Liver (tissue), 8 donors: ENCODE measurements at regions not wholly inside any gene's neighbourhood (a gene's known extent, or its start where the extent isn't known, plus 50 kb on each side); places are given as distances from the start of the nearest gene placed in this dataset.

ENCODE experiments used
- DNase-seq: peaks from one replicate; pipeline ENCODE4 v3.0.0-alpha.2; 2017; ENCODE audit warnings: low spot score
- H3K27ac ChIP-seq, 2 donors: one replicate each; pipeline ENCODE4 v1.7.0; 2013; ENCODE audit warnings: inconsistent platforms in 2 of 2, low read length in 2 of 2, control low read depth in 1 of 2, low read depth in 1 of 2, mild to moderate bottlenecking in 1 of 2
- H3K27me3 ChIP-seq, 4 donors: one replicate each; pipeline versions ENCODE4 v1.6.1 to v1.7.0; 2013; ENCODE audit warnings: low read length in 3 of 4, inconsistent platforms in 1 of 4, mild to moderate bottlenecking in 1 of 4, moderate library complexity in 1 of 4; ENCODE audit not compliant: control insufficient read depth in 4 of 4, insufficient read depth in 4 of 4
- H3K36me3 ChIP-seq, 4 donors: one replicate each; pipeline versions ENCODE4 v1.6.1 to v1.7.0; 2013; ENCODE audit warnings: low read length in 3 of 4, mild to moderate bottlenecking in 3 of 4, low read depth in 1 of 4, moderate library complexity in 1 of 4; ENCODE audit not compliant: control insufficient read depth in 4 of 4, insufficient read depth in 3 of 4
- H3K4me1 ChIP-seq, 4 donors: one replicate each; pipeline versions ENCODE4 v1.6.1 to v1.7.0; 2013; ENCODE audit warnings: low read length in 3 of 4, mild to moderate bottlenecking in 3 of 4, moderate library complexity in 1 of 4; ENCODE audit not compliant: control insufficient read depth in 4 of 4, insufficient read depth in 4 of 4
- H3K4me3 ChIP-seq, 3 donors: one replicate each; pipeline versions ENCODE4 v1.6.1 to v1.7.0; 2013; ENCODE audit warnings: low read length in 3 of 3, control low read depth in 1 of 3, low read depth in 1 of 3, mild to moderate bottlenecking in 1 of 3
- H3K9ac ChIP-seq, 2 donors: one replicate each; pipeline ENCODE4 v1.7.0; 2013; ENCODE audit warnings: low read length in 2 of 2, mild to moderate bottlenecking in 2 of 2, moderate library complexity in 2 of 2, control low read depth in 1 of 2, low read depth in 1 of 2
- H3K9me3 ChIP-seq, 4 donors: one replicate each; pipeline versions ENCODE4 v1.6.1 to v1.7.0; 2013; ENCODE audit warnings: low read length in 3 of 4; ENCODE audit not compliant: control insufficient read depth in 4 of 4
- EGR1 ChIP-seq, 2 donors: IDR thresholded peaks; 2 replicates each; pipeline ENCODE4 v1.6.1; 2016 to 2018; ENCODE audit warnings: antibody characterized with exemption in 2 of 2, low read depth in 2 of 2
- FOXA1 ChIP-seq: IDR thresholded peaks from 2 replicates; pipeline ENCODE4 v1.6.1; 2016; ENCODE audit warnings: antibody characterized with exemption
- FOXA2 ChIP-seq: IDR thresholded peaks from 2 replicates; pipeline ENCODE4 v1.6.1; 2016; ENCODE audit warnings: antibody characterized with exemption
- GABPA ChIP-seq, 2 donors: IDR thresholded peaks in 1 of 2; conservative IDR thresholded peaks in 1 of 2; 2 replicates each; pipeline ENCODE4 v1.6.1; 2016; ENCODE audit warnings: antibody characterized with exemption in 2 of 2, mild to moderate bottlenecking in 1 of 2, moderate library complexity in 1 of 2
- HNF4A ChIP-seq, 2 donors: conservative IDR thresholded peaks; 2 replicates each; pipeline ENCODE4 v1.6.1; 2016; ENCODE audit warnings: antibody characterized with exemption in 2 of 2, mild to moderate bottlenecking in 2 of 2
- HNF4G ChIP-seq: IDR thresholded peaks from 2 replicates; pipeline ENCODE4 v1.6.1; 2016; ENCODE audit warnings: antibody characterized with exemption
- JUND ChIP-seq, 2 donors: IDR thresholded peaks; 2 replicates each; pipeline ENCODE4 v1.6.1; 2016; ENCODE audit warnings: antibody characterized with exemption in 2 of 2
- NR2F2 ChIP-seq: IDR thresholded peaks from 2 replicates; pipeline ENCODE4 v1.6.1; 2016; ENCODE audit warnings: antibody characterized with exemption
- RAD21 ChIP-seq, 2 donors: IDR thresholded peaks; 2 replicates each; pipeline ENCODE4 v1.6.1; 2016; ENCODE audit warnings: antibody characterized with exemption in 2 of 2, mild to moderate bottlenecking in 2 of 2
- RXRA ChIP-seq, 2 donors: IDR thresholded peaks; 2 replicates each; pipeline ENCODE4 v1.6.1; 2017 to 2018; ENCODE audit warnings: antibody characterized with exemption in 2 of 2, mild to moderate bottlenecking in 1 of 2
- SP1 ChIP-seq: IDR thresholded peaks from 2 replicates; pipeline ENCODE4 v1.6.1; 2018; ENCODE audit warnings: antibody characterized with exemption, mild to moderate bottlenecking
- TAF1 ChIP-seq: conservative IDR thresholded peaks from 2 replicates; pipeline ENCODE4 v1.6.1; 2016; ENCODE audit warnings: antibody characterized with exemption, mild to moderate bottlenecking
- YY1 ChIP-seq: IDR thresholded peaks from 2 replicates; pipeline ENCODE4 v1.6.1; 2016; ENCODE audit warnings: antibody characterized with exemption, mild to moderate bottlenecking
- WGBS: extraction: QIAGEN DNeasy Blood & Tissue Kit; methylation state at CpG from one replicate; pipeline ENCODE4 v1.1.7; 2013; 5-methylcytosine and 5-hydroxymethylcytosine counted together
- TF ChIP-seq, protein P1 (sequence below): IDR thresholded peaks from 2 replicates; pipeline ENCODE4 v1.6.1; 2016; ENCODE audit warnings: antibody characterized with exemption
- TF ChIP-seq, protein P2 (sequence below): IDR thresholded peaks from 2 replicates; pipeline ENCODE4 v1.6.1; 2016; ENCODE audit warnings: antibody characterized with exemption
- TF ChIP-seq, protein P3 (sequence below): fragments of 150-350 bp; IDR thresholded peaks from 2 replicates; pipeline ENCODE4 v1.5.1; 2017; ENCODE audit warnings: improper control_type of control experiment, low read depth, low read length; ENCODE audit not compliant: missing input control
- TF ChIP-seq, protein P4 (sequence below): IDR thresholded peaks from 2 replicates; pipeline ENCODE4 v1.6.1; 2016; ENCODE audit warnings: antibody characterized with exemption, mild to moderate bottlenecking
- TF ChIP-seq, protein P5 (sequence below): IDR thresholded peaks from 2 replicates; pipeline ENCODE4 v1.6.1; 2016; ENCODE audit warnings: antibody characterized with exemption
- donor health status: healthy.
- donor health status: healthy.
- donor health status: healthy.
- donor health status: healthy.
- donor health status: healthy.

DNA sequence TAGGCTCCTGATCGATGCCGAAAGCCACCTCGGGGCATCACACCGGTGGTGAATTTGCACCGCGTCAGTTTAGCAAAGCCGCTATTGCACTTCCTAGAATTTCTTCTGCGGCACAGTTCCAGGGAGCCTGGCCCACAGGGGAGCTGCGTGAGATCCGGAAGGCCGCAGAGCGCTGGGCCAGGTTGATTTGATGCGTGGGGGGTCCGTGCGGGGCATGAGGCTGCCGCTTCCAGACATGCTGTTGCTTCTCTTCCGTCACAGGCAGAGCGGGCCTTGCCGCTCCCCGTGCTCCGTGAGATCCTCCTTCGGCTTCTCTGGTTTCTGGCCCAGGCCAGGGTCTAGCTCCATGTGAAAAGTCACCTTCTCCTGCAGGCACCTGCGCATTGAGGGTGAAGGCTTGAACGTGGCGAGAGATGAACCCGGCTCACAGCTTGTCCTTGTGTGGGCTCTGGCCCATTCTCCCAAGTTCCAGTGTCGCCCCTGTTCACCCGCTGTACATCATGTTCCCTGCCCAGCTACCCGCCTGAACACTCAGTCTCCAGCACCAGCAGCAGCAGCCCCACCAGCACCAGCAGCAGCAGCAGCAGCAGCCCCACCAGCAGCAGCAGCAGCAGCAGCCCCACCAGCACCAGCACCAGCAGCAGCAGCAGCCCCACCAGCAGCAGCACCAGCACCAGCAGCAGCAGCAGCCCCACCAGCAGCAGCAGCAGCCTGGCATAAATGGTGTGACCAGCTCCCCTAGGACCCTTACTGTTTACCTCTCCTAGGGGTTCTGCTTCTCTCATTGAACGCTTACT, 131.2 kb downstream of the TRIML1 start:
- H3K4me3 ChIP-seq, result no peak overlapping the region
- no peaks in the 10 kb centered on the region for H3K4me1 ChIP-seq
- no peaks in the 10 kb centered on the region for H3K36me3 ChIP-seq
- no peak overlapping the region for H3K27ac ChIP-seq
- no peaks in the 10 kb centered on the region for H3K27me3 ChIP-seq
- 92% methylated on average over 30 of the region's 30 CpGs for WGBS
- no peaks in the 10 kb centered on the region for H3K9me3 ChIP-seq
- TF ChIP-seq FOXA1, result no peak
- no peak for TF ChIP-seq HNF4A (conservative IDR thresholded peaks at IDR 0.05)
- TF ChIP-seq GABPA (IDR thresholded peaks at IDR 0.05 in 1 of 2, conservative IDR thresholded peaks at IDR 0.05 in 1 of 2), result no peak
- TF ChIP-seq, protein P1, sequence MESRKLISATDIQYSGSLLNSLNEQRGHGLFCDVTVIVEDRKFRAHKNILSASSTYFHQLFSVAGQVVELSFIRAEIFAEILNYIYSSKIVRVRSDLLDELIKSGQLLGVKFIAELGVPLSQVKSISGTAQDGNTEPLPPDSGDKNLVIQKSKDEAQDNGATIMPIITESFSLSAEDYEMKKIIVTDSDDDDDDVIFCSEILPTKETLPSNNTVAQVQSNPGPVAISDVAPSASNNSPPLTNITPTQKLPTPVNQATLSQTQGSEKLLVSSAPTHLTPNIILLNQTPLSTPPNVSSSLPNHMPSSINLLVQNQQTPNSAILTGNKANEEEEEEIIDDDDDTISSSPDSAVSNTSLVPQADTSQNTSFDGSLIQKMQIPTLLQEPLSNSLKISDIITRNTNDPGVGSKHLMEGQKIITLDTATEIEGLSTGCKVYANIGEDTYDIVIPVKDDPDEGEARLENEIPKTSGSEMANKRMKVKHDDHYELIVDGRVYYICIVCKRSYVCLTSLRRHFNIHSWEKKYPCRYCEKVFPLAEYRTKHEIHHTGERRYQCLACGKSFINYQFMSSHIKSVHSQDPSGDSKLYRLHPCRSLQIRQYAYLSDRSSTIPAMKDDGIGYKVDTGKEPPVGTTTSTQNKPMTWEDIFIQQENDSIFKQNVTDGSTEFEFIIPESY, result no peak
- TF ChIP-seq EGR1 (IDR thresholded peaks at IDR 0.05; ENCODE audit: low read depth in 2 of 2), result no peak
- TF ChIP-seq, protein P2, sequence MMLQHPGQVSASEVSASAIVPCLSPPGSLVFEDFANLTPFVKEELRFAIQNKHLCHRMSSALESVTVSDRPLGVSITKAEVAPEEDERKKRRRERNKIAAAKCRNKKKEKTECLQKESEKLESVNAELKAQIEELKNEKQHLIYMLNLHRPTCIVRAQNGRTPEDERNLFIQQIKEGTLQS, result no peak
- no peak for TF ChIP-seq YY1
- TF ChIP-seq RXRA (IDR thresholded peaks at IDR 0.05), result no peak
- TF ChIP-seq, protein P3, sequence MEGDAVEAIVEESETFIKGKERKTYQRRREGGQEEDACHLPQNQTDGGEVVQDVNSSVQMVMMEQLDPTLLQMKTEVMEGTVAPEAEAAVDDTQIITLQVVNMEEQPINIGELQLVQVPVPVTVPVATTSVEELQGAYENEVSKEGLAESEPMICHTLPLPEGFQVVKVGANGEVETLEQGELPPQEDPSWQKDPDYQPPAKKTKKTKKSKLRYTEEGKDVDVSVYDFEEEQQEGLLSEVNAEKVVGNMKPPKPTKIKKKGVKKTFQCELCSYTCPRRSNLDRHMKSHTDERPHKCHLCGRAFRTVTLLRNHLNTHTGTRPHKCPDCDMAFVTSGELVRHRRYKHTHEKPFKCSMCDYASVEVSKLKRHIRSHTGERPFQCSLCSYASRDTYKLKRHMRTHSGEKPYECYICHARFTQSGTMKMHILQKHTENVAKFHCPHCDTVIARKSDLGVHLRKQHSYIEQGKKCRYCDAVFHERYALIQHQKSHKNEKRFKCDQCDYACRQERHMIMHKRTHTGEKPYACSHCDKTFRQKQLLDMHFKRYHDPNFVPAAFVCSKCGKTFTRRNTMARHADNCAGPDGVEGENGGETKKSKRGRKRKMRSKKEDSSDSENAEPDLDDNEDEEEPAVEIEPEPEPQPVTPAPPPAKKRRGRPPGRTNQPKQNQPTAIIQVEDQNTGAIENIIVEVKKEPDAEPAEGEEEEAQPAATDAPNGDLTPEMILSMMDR, result no peak
- TF ChIP-seq TAF1, result no peak
- no peak for TF ChIP-seq HNF4G
- TF ChIP-seq, protein P4, sequence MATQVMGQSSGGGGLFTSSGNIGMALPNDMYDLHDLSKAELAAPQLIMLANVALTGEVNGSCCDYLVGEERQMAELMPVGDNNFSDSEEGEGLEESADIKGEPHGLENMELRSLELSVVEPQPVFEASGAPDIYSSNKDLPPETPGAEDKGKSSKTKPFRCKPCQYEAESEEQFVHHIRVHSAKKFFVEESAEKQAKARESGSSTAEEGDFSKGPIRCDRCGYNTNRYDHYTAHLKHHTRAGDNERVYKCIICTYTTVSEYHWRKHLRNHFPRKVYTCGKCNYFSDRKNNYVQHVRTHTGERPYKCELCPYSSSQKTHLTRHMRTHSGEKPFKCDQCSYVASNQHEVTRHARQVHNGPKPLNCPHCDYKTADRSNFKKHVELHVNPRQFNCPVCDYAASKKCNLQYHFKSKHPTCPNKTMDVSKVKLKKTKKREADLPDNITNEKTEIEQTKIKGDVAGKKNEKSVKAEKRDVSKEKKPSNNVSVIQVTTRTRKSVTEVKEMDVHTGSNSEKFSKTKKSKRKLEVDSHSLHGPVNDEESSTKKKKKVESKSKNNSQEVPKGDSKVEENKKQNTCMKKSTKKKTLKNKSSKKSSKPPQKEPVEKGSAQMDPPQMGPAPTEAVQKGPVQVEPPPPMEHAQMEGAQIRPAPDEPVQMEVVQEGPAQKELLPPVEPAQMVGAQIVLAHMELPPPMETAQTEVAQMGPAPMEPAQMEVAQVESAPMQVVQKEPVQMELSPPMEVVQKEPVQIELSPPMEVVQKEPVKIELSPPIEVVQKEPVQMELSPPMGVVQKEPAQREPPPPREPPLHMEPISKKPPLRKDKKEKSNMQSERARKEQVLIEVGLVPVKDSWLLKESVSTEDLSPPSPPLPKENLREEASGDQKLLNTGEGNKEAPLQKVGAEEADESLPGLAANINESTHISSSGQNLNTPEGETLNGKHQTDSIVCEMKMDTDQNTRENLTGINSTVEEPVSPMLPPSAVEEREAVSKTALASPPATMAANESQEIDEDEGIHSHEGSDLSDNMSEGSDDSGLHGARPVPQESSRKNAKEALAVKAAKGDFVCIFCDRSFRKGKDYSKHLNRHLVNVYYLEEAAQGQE, result no peak
- TF ChIP-seq SP1, result no peak
- no peak for TF ChIP-seq NR2F2
- TF ChIP-seq, protein P5, sequence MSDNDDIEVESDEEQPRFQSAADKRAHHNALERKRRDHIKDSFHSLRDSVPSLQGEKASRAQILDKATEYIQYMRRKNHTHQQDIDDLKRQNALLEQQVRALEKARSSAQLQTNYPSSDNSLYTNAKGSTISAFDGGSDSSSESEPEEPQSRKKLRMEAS, result no peak
- no peak for TF ChIP-seq FOXA2
- TF ChIP-seq RAD21 (IDR thresholded peaks at IDR 0.05), result no peak
- no peak for TF ChIP-seq JUND (IDR thresholded peaks at IDR 0.05)
- H3K9ac ChIP-seq, result no peak overlapping the region
- no peak for DNase-seq
